Colon (tissue), 2 donors: ENCODE measurements at regions not wholly inside any gene's neighbourhood (a gene's known extent, or its start where the extent isn't known, plus 50 kb on each side); places are given as distances from the start of the nearest gene placed in this dataset.
A peak's percentile ranks its signal among the peaks of the same experiment; 100 is the strongest.

Experiments
- FAIRE-seq: peaks from 2 replicates; lab custom pipeline; 2012; peaks lifted over from hg19 to GRCh38; lab: Jason Lieb, UNC
- donor health status: control.
- donor health status: control.

- FAIRE-seq, result no peak
Measured at GRCh38 chr3:110234831-110235230, 836.8 kb upstream of the NECTIN3 start.

DNA sequence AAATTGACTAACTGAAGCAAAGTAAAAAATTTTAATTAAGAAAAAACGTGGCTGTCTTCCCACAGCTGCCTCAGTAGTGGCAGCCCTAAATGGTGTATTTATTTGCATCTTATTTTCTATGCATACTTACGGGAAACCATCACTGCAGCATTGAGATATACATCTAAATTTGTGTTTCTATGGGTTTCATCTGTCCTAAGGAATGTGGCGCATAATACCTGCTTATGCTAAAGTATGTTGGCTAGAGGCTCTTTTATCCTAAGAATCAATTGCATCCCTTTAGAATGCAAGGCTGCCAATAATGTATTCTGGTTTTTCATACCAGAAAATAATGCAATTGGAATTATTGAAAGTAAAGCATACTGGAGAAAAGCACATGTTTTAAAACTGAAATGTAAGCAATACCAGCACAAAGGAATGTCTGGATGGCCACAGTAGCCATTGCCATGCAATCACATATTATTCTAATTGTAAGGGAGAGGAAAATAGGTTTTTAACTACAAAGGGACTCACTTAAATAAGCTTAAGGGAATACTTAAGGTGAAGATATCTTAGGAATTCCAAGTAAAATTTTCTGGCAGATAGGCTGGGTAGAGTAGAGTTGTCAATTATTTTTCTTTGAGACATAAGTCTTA lies 834.5 kb upstream of the NECTIN3 start:
- no peak for FAIRE-seq

DNA sequence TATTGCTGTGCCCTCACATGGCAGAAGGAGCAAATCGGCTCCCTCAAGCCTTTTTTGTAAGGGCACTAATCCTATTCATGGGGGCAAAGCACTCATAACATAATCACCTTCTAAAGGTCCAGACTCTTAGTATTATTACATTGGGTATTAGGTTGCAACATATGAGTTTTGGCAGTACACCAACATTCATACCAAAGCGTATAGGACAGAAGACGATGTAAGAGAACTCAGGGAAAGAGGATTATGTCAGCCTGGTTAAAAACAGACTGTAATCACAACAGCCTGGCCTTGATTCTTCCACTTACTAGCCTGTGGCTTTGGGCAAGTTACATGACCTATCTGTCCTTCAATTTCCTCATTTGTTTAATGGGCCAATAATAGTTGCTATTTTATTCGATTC lies 828.5 kb upstream of the NECTIN3 start:
- no peak for FAIRE-seq

DNA sequence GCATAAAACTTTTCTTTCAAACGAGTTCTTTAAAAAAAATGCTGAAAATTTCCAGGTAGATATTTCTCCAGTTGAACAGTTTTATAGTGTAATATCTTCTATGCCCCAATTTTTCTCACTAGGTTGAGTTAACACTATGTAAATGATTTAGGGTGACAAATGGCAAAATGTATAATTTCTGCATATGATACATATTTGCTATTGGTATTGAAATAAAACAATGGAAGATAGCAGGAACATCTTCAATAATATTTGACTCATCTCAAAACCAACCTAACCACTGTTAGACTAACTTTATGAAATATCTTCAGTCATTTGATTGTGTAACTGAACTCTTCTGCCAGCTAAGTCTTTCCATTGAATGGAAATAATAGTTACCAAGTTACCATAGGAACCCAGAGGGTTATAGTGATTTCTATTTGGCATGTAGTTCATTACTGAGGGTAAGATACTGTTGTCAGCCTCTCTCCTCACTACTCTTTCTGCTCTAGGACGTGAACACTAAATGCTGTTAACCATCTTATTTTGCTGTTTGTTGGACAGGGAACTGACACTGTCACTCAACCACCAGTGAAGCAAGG lies 824.7 kb upstream of the NECTIN3 start:
- FAIRE-seq, result no peak

- FAIRE-seq, result no peak
Measured at GRCh38 chr3:110248666-110249065, 823.0 kb upstream of the NECTIN3 start.

DNA sequence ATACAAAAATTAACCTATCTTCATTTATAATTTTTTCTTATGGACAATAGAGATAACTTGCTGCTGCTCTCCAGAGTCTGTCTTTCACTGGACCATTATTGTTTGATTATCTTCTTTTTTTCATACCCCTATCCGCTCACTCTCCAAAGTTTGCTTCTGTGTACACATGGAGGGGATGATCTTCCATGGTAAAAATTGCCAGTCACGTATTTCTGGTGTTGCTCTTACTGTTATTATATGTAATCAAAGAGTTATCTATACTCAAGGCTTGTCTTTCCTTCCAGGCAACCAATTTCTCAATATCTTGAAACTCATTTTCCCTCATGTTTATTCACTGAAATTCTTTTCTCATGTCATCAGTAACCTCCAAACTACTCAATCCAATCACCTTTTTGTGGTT lies 817.8 kb upstream of the NECTIN3 start:
- no peak for FAIRE-seq

DNA sequence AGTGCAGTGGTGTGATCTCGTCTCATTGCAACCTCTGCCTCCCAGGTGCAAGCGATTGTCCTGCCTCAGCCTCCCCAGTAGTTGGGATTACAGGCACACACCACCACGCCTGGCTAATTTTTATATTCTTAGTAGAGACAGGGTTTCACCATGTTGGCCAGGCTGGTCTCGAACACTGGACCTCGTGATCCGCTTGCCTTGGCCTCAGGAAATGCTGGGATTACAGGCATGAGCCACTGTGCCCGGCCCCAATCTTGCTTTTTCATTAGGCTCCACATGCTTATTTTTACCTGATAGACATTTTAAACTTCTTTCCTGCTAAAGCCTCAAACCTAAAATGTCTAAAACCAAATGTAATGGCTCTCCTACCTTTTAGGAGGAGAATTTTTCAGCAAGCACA lies 817.0 kb upstream of the NECTIN3 start:
- FAIRE-seq, result no peak

GRCh38 chr3:110261141-110261540 lies 810.5 kb upstream of the NECTIN3 start:
- no peak for FAIRE-seq

DNA sequence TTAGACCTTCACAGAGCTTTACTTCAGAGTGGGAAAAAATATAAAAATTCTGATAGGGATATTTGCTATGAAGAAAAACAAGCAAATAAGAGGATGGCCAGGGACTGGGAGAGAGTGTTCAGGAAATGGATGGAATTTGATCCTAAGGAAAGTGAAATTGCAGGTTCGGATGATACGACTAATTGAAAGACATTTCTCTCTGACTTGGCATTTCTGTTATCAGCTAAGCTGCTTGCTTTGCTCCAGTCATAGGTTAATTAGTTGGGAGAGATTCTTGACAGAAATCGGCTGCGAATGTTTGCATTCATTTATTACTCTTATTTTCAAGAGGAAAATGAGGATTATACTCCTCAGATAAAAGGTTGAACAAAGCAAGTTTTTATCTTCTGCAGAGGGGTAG lies 808.7 kb upstream of the NECTIN3 start:
- FAIRE-seq, result no peak

DNA sequence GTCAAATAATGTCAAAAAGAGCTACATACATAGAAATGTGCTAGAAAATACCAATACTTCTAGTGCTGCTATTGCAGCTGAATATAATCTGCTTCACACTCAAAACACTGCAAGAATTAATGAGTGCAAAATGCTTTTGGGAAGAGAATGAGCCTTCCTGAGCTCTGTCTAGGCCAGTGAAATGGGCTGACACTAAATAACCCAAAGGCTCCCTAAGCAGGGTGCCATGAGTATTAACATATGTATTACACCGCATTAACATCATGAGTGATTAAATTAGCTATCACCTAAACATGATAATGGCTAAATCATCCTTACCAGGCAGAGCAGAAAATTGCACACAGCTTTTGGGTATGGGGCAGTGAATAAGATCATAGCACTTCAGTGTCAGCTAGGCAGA lies 806.3 kb upstream of the NECTIN3 start:
- no peak for FAIRE-seq

DNA sequence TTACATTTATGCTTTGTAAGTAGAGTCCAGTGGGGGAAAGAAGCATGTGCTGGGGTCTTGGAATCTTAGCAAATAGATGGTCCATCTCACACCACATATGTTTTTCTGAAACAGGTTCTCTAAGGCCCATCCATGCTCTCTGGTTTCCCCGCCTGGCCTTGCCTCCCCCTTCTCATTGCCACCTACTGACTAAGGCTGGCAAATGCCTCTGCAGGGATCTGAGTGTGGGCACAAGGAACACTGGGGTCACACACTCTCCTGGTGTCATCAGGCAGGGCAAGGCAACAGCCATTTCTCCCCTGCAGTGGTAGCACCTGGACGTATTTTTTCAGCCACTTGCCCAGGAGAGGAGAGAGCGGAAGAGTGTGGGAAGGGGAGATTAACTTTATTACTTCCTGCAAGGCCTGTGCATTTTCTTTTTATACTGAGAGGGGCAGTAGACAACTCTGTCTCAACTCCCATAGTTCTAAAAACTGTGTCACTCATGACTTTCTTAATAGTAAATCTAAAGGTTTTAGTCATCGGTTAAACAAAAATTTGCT lies 804.2 kb upstream of the NECTIN3 start:
- no peak for FAIRE-seq

DNA sequence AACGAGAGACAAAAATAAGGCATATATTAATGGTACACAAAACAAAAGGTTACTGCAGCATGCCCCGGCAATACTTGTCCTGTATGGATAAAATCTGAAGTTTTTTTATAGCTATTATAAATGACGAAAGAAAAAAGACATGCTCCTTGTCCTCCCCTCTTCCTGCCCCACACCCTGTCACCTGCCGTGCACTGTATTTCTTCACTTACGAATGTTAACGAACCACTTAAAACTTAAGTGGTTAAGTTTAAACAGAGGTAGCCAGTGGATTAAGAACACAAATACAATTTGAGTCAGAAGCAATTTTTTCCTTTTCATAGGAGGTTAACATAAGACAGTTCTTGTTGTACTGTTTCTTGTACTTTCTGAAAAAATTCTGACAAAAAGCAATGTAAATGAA lies 799.1 kb upstream of the NECTIN3 start:
- no peak for FAIRE-seq

GRCh38 chr3:110291886-110292501 lies 779.6 kb upstream of the NECTIN3 start:
- peak; percentile 98 for FAIRE-seq

GRCh38 chr3:110293660-110294059 lies 778.0 kb upstream of the NECTIN3 start:
- no peak for FAIRE-seq

DNA sequence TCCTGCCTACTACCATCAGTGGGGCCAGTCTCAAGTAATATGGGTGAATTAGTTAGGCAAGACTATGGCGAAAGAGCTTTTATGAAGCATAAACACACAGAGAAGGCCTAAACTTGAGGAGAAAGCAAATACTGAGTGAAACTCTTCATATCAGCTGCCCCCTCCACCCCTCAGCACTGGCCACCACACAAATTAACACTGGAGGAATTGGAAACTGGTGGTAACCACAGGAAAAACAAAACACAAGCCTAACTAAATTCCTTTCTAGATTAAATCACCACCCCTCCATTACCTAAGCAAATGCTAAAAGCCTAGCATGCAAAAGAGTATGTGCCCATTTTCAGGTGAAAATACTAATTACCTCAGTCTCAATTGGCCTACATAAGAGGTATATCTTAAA lies 774.7 kb upstream of the NECTIN3 start:
- no peak for FAIRE-seq

DNA sequence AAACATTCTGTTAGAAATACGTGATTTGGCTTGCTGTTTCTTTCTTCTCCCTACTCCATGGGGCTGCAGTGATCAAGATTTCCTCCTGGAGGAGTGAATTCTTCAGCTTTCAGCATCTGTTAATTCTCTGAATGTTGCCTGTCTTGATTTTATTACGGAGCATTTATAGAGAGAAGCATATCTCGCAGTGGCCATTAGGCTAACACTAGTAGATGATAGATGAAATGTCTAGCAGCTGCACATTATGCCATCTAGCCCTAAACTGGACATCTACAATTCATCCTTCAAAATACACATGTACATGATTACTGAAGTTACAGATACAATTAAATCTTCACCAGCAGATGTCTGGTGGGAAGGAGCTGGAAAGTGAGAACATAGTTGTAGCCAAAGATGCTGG lies 769.8 kb upstream of the NECTIN3 start:
- no peak for FAIRE-seq

- FAIRE-seq, result no peak
Measured at GRCh38 chr3:110307065-110307809, 764.4 kb upstream of the NECTIN3 start.

GRCh38 chr3:110311541-110311940 lies 760.1 kb upstream of the NECTIN3 start:
- no peak for FAIRE-seq

GRCh38 chr3:110314512-110315114 lies 757.0 kb upstream of the NECTIN3 start:
- FAIRE-seq, result no peak

DNA sequence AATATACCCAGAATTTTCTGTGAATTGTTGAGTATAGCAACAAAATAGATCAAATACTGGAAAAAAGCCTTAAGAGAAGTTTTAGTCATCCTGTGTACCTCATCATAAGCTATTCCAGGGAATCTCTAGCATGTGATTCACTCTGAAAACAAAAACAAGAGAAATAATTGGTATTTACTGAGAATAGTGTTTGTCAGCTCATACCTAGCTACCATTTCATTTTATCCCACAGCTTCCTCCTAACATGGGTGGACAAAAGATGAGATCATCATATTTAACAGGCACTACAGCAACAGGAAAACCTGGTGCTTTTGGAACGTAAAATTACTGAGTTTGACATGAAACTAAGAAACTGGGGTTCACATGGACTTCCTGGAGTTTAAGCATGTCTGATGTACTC lies 753.5 kb upstream of the NECTIN3 start:
- FAIRE-seq, result no peak

DNA sequence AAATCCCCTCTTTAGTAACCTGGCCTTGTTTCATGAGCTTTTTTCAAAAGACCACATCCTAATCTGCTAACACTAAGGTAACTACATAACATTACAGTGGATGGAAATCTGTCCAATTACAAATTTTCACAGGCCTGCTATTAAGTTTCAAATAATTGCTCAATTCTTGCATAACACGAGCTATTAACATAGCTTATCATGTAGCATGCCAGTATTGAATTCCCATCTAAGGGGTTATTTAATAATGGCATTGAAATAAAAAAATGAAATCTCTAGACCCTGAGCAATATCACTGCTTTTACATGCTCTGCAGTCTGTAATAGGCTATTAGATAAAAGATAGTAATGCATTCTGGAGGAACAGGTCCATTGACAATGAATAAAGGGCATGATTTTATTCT lies 748.3 kb upstream of the NECTIN3 start:
- FAIRE-seq, result no peak

DNA sequence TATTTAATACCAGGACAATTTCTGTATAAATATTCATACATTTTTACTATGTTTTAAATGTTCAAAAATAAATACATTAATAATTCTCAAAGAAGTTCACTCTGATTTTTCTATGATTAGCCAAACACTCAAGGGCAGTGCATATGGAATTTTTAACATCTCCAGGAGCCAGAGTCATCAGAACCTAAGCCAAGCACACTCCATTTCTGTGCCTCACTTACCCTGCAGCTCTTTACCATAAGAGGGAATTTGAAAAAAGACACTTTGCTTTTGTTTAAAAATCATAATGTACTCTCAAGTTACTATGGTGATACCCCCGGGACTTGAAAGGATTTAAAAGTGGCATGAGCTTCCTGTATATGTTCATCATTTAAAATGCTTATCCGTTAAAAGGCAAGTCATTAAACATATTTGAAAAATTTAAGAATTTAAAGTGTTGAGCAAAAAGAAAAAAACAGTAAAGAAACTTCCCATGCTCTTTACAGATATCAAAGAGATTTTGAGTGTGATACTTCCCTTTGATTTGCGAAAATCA lies 747.4 kb upstream of the NECTIN3 start:
- no peak for FAIRE-seq
